Spleen (tissue), 11 donors: ENCODE measurements at regions not wholly inside any gene's neighbourhood (a gene's known extent, or its start where the extent isn't known, plus 50 kb on each side); places are given as distances from the start of the nearest gene placed in this dataset.

Experiments used
- DNase-seq: peaks from one replicate; pipeline ENCODE4 v3.0.0-alpha.2; 2020
- H3K27ac ChIP-seq, 8 donors: fragments of 200-600 bp; sonication (generic) in 7 of 8; 1 replicate in 4 of 8; 2 replicates in 4 of 8; pipeline versions ENCODE4 v1.5.0 to v1.8.0; 2016 to 2021; ENCODE audit warnings: inconsistent platforms in 4 of 8, mild to moderate bottlenecking in 4 of 8, moderate library complexity in 1 of 8
- H3K27me3 ChIP-seq, 7 donors: fragments of 200-600 bp; sonication (generic) in 6 of 7; replicated peaks in 1 of 7; 1 replicate in 4 of 7; 2 replicates in 3 of 7; pipeline versions ENCODE4 v1.5.0 to v1.8.0; 2016 to 2021; ENCODE audit warnings: inconsistent platforms in 3 of 7, mild to moderate bottlenecking in 1 of 7
- H3K36me3 ChIP-seq, 6 donors: fragments of 200-600 bp; sonication (generic) in 5 of 6; 1 replicate in 4 of 6; 2 replicates in 2 of 6; pipeline versions ENCODE4 v1.5.0 to v1.8.0; 2016 to 2021; ENCODE audit warnings: inconsistent platforms in 2 of 6
- H3K4me1 ChIP-seq, 6 donors: fragments of 200-600 bp; sonication (generic) in 5 of 6; 1 replicate in 3 of 6; 2 replicates in 3 of 6; pipeline versions ENCODE4 v1.5.0 to v1.8.0; 2016 to 2021; ENCODE audit warnings: inconsistent platforms in 3 of 6
- H3K4me3 ChIP-seq, 8 donors: fragments of 200-600 bp; sonication (generic) in 7 of 8; 1 replicate in 4 of 8; 2 replicates in 4 of 8; pipeline versions ENCODE4 v1.5.0 to v1.8.0; 2016 to 2021; ENCODE audit warnings: inconsistent platforms in 4 of 8, mild to moderate bottlenecking in 4 of 8, moderate library complexity in 2 of 8
- H3K9me3 ChIP-seq, 8 donors: fragments of 200-600 bp; sonication (generic) in 7 of 8; 1 replicate in 4 of 8; 2 replicates in 4 of 8; pipeline versions ENCODE4 v1.5.0 to v1.8.0; 2016 to 2021; ENCODE audit warnings: inconsistent platforms in 4 of 8
- CTCF ChIP-seq, 11 experiments: fragments of 200-600 bp in 7 of 11; fragments of 450-650 bp in 4 of 11; sonication (generic) in 4 of 11; IDR thresholded peaks in 8 of 11; conservative IDR thresholded peaks in 3 of 11; 1 replicate in 7 of 11; 2 replicates in 4 of 11; pipeline versions ENCODE4 v1.4.0 to v1.8.0; 2016 to 2021; ENCODE audit warnings: antibody characterized with exemption in 11 of 11, inconsistent platforms in 4 of 11, mild to moderate bottlenecking in 1 of 11
- POLR2A ChIP-seq, 3 donors: fragments of 450-650 bp; IDR thresholded peaks; one replicate each; pipeline ENCODE4 v1.5.1; 2017; ENCODE audit warnings: antibody characterized with exemption in 3 of 3, mild to moderate bottlenecking in 1 of 3
- POLR2AphosphoS5 ChIP-seq, 3 donors: sonication (generic); formaldehyde crosslinking; IDR thresholded peaks; one replicate each; pipeline ENCODE4 v1.5.1; 2017; ENCODE audit warnings: antibody characterized with exemption in 3 of 3
- WGBS, 5 donors: extraction: QIAGEN DNeasy Blood & Tissue Kit in 3 of 5; methylation state at CpG; one replicate each; pipeline versions ENCODE4 v1.1.5 to v1.1.7; 2013 to 2018; 5-methylcytosine and 5-hydroxymethylcytosine counted together
- intact Hi-C: fragments of 100-400 bp; cut with DNase I; formaldehyde crosslinking; loops from one replicate; pipeline ENCODE4 v1.15.0; 2023; ENCODE audit warnings: low total_unique reads
- donor health status: healthy with polysubstance abuse.
- donor health status: DM: no; HTN: no; CAD: no; lungs with moderate emphysema.
- donor health status: DM: no; HTN: no; CAD: no.
- donor health status: Bipolar disorder and iron deficiency.
- donor health status: healthy.
- donor health status: DM: no; HTN: no; CAD: no.
- donor health status: DM: yes; HTN: yes; CAD: no.

- WGBS, 5 donors, result 60 to 83% (median 66%) methylated on average over 2 of the region's 2 CpGs
- H3K9me3 ChIP-seq, result peaks cover 0 to 30% (median 9%) of the 10 kb centered on the region in 8 donors
- no peak for TF ChIP-seq CTCF (IDR thresholded peaks at IDR 0.05 in 8 of 11, conservative IDR thresholded peaks at IDR 0.05 in 3 of 11)
- no peak for TF ChIP-seq POLR2A (IDR thresholded peaks at IDR 0.05)
- TF ChIP-seq POLR2AphosphoS5 (IDR thresholded peaks at IDR 0.05), result no peak
- intact Hi-C loops, result no loop called here
- no peaks in the 10 kb centered on the region for H3K36me3 ChIP-seq
- DNase-seq, result no peak
- H3K27me3 ChIP-seq, result no peaks in the 10 kb centered on the region
- no peaks in the 10 kb centered on the region for H3K4me1 ChIP-seq
- no peak overlapping the region for H3K27ac ChIP-seq
- no peak overlapping the region for H3K4me3 ChIP-seq
Observed at GRCh38 chr11:29578806-29579205, 438.0 kb downstream of the KCNA4 start.

- no peaks in the 10 kb centered on the region for H3K27me3 ChIP-seq
- no peak overlapping the region for H3K4me3 ChIP-seq
- TF ChIP-seq CTCF (IDR thresholded peaks at IDR 0.05 in 8 of 11, conservative IDR thresholded peaks at IDR 0.05 in 3 of 11) (no peak), POLR2A (IDR thresholded peaks at IDR 0.05) (no peak), POLR2AphosphoS5 (IDR thresholded peaks at IDR 0.05) (no peak)
- intact Hi-C loops, result no loop called here
- H3K36me3 ChIP-seq, result no peaks in the 10 kb centered on the region
- no peaks in the 10 kb centered on the region for H3K4me1 ChIP-seq
- H3K9me3 ChIP-seq, result peaks cover 0 to 8% (median 0%) of the 10 kb centered on the region in 8 donors
- DNase-seq, result no peak
- H3K27ac ChIP-seq, result no peak overlapping the region
Observed at GRCh38 chr11:29564486-29564885, 452.3 kb downstream of the KCNA4 start.

- WGBS, 5 donors, result 56 to 97% (median 75%) methylated on average over 3 of the region's 3 CpGs
Observed at GRCh38 chr11:29562183-29562582, 454.6 kb downstream of the KCNA4 start.

GRCh38 chr11:29553990-29554389 is 462.8 kb downstream of the KCNA4 start:
- no peaks in the 10 kb centered on the region for H3K4me1 ChIP-seq
- H3K27ac ChIP-seq, result no peak overlapping the region
- WGBS, 5 donors, result 3 to 15% (median 5%) methylated on average over 1 of the region's 1 CpG
- no peak overlapping the region for H3K4me3 ChIP-seq
- no peaks in the 10 kb centered on the region for H3K27me3 ChIP-seq
- intact Hi-C loops, result no loop called here
- H3K36me3 ChIP-seq, result no peaks in the 10 kb centered on the region
- no peak for DNase-seq
- H3K9me3 ChIP-seq, result peaks cover 0 to 7% (median 0%) of the 10 kb centered on the region in 8 donors
- TF ChIP-seq POLR2AphosphoS5 (IDR thresholded peaks at IDR 0.05), result no peak
- no peak for TF ChIP-seq POLR2A (IDR thresholded peaks at IDR 0.05)
- TF ChIP-seq CTCF (IDR thresholded peaks at IDR 0.05 in 8 of 11, conservative IDR thresholded peaks at IDR 0.05 in 3 of 11), result no peak

More at GRCh38 chr11:29562183-29562582, 454.6 kb downstream of the KCNA4 start:
- Histone ChIP-seq H3K4me3 (no peak overlapping the region), H3K9me3 (peaks cover 0 to 8% (median 0%) of the 10 kb centered on the region in 8 donors), H3K27me3 (no peaks in the 10 kb centered on the region), H3K4me1 (no peaks in the 10 kb centered on the region), H3K27ac (no peak overlapping the region), H3K36me3 (no peaks in the 10 kb centered on the region)
- no peak for DNase-seq
- TF ChIP-seq POLR2AphosphoS5 (IDR thresholded peaks at IDR 0.05) (no peak), CTCF (IDR thresholded peaks at IDR 0.05 in 8 of 11, conservative IDR thresholded peaks at IDR 0.05 in 3 of 11) (no peak), POLR2A (IDR thresholded peaks at IDR 0.05) (no peak)
- intact Hi-C loops, result no loop called here
